Caco-2 (cell line): ENCODE measurements at regions not wholly inside any gene's neighbourhood (a gene's known extent, or its start where the extent isn't known, plus 50 kb on each side); places are given as distances from the start of the nearest gene placed in this dataset.

Experiments
- BruUV-seq: library from RNA; stranded (reverse); fragments of 400-500 nt; replicated peaks from 2 replicates; lab custom pipeline; 2021; lab: Mats Ljungman, UMichigan
- CTCF ChIA-PET: fragments of 300-600 bp; sonication (Branson Sonifier 250); formaldehyde crosslinking; loops from one replicate; lab custom pipeline; 2022; ENCODE audit warnings: antibody characterized with exemption; lab: Charles Lee
- POLR2A ChIA-PET: fragments of 300-600 bp; sonication (Branson Sonifier 250); formaldehyde crosslinking; loops from one replicate; lab custom pipeline; 2022; ENCODE audit warnings: antibody characterized with exemption; lab: Charles Lee
- DNase-seq, 2 experiments: peaks; one replicate each; pipeline versions ENCODE4 v3.0.0 to v3.0.0-alpha.2; 2020 to 2022
- H3K27me3 ChIP-seq: replicated peaks from 2 replicates; pipeline ENCODE4 v1.6.0; 2011; ENCODE audit warnings: low read length; ENCODE audit not compliant: control insufficient read depth, insufficient read depth
- H3K36me3 ChIP-seq: 2 replicates; pipeline ENCODE4 v1.5.1; 2011; ENCODE audit warnings: low read length; ENCODE audit not compliant: control insufficient read depth, insufficient read depth
- H3K4me1 ChIP-seq: fragments of 250-450 bp; sonication (Bioruptor Pico); 2 replicates; pipeline ENCODE4 v1.5.1; 2020; ENCODE audit warnings: mild to moderate bottlenecking
- H3K4me3 ChIP-seq: 2 replicates; pipeline ENCODE4 v1.5.1; 2011; ENCODE audit warnings: low read depth, mild to moderate bottlenecking, control low read depth, low read length
- H3K9me3 ChIP-seq: fragments of 250-450 bp; sonication (Bioruptor Pico); 2 replicates; pipeline ENCODE4 v1.5.1; 2020; ENCODE audit warnings: mild to moderate bottlenecking, moderate library complexity
- H3K27ac Mint-ChIP-seq: one replicate; pipeline ENCODE4 v1.8.0; 2022; ENCODE audit warnings: mixed read lengths; ENCODE audit not compliant: unreplicated experiment
- H3K27me3 Mint-ChIP-seq: one replicate; pipeline ENCODE4 v1.8.0; 2022; ENCODE audit warnings: mixed read lengths; ENCODE audit not compliant: insufficient read depth, unreplicated experiment
- H3K36me3 Mint-ChIP-seq: one replicate; pipeline ENCODE4 v1.8.0; 2022; ENCODE audit warnings: mild to moderate bottlenecking, mixed read lengths; ENCODE audit not compliant: insufficient read depth, unreplicated experiment
- H3K4me1 Mint-ChIP-seq: one replicate; pipeline ENCODE4 v1.8.0; 2022; ENCODE audit warnings: low read depth, mixed read lengths; ENCODE audit not compliant: unreplicated experiment
- H3K4me3 Mint-ChIP-seq: one replicate; pipeline ENCODE4 v1.8.0; 2022; ENCODE audit warnings: mild to moderate bottlenecking, moderate library complexity, mixed read lengths; ENCODE audit not compliant: unreplicated experiment
- H3K9me3 Mint-ChIP-seq: one replicate; pipeline ENCODE4 v1.8.0; 2022; ENCODE audit warnings: mixed read lengths; ENCODE audit not compliant: unreplicated experiment
- intact Hi-C: fragments of 100-400 bp; cut with micrococcal nuclease; formaldehyde crosslinking; loops from one replicate; pipeline ENCODE4 v1.10.0; 2022; ENCODE audit not compliant: unreplicated experiment
- TF ChIP-seq, protein P1 (sequence below), 2 experiments: fragments of 200-600 bp in 1 of 2; IDR thresholded peaks; 1 replicate in 1 of 2; 2 replicates in 1 of 2; pipeline versions ENCODE4 v1.5.1 to v1.8.0; 2011 to 2022; ENCODE audit warnings: antibody characterized with exemption in 1 of 2, control low read depth in 1 of 2, inconsistent platforms in 1 of 2, low read depth in 1 of 2, low read length in 1 of 2, mild to moderate bottlenecking in 1 of 2, moderate library complexity in 1 of 2; ENCODE audit not compliant: insufficient read depth in 1 of 2, severe bottlenecking in 1 of 2, unreplicated experiment in 1 of 2

DNA sequence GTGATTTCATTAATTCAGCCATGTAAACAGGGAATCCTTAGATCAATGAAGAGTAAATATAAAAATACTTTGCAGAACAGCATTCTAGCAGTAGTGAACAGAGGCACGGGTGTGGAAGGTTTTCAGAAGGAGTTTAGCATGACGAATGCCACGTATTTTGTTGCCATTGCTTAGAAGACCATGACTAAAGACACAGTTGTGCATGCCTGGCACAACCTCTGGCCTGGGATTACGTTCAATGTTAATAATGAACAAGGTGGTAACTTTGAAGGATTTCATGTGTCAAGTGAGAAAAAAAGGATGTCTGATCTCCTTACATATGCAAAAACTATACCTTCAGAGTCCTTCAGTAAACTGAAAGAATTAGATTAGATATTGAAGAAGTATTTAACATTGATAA lies 171.9 kb downstream of the MAGEB5 start:
- POLR2A ChIA-PET = no interaction called here
- H3K27me3 Mint-ChIP-seq = no peaks in the 10 kb centered on the region
- no peak for DNase-seq
- TF ChIP-seq, protein P1, sequence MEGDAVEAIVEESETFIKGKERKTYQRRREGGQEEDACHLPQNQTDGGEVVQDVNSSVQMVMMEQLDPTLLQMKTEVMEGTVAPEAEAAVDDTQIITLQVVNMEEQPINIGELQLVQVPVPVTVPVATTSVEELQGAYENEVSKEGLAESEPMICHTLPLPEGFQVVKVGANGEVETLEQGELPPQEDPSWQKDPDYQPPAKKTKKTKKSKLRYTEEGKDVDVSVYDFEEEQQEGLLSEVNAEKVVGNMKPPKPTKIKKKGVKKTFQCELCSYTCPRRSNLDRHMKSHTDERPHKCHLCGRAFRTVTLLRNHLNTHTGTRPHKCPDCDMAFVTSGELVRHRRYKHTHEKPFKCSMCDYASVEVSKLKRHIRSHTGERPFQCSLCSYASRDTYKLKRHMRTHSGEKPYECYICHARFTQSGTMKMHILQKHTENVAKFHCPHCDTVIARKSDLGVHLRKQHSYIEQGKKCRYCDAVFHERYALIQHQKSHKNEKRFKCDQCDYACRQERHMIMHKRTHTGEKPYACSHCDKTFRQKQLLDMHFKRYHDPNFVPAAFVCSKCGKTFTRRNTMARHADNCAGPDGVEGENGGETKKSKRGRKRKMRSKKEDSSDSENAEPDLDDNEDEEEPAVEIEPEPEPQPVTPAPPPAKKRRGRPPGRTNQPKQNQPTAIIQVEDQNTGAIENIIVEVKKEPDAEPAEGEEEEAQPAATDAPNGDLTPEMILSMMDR (IDR thresholded peaks at IDR 0.05; ENCODE audit: insufficient read depth in 1 of 2, low read depth in 1 of 2, low read length in 1 of 2, severe bottlenecking in 1 of 2, unreplicated experiment in 1 of 2) = no peak
- no peaks in the 10 kb centered on the region for H3K36me3 Mint-ChIP-seq
- Histone ChIP-seq H3K9me3 (no peaks in the 10 kb centered on the region), H3K4me3 (no peak overlapping the region), H3K27me3 (no peaks in the 10 kb centered on the region), H3K36me3 (no peaks in the 10 kb centered on the region), H3K4me1 (no peaks in the 10 kb centered on the region)
- CTCF ChIA-PET = no interaction called here
- no peak overlapping the region for H3K4me3 Mint-ChIP-seq
- no peak overlapping the region for H3K27ac Mint-ChIP-seq
- BruUV-seq = no TSS peak
- H3K9me3 Mint-ChIP-seq = no peaks in the 10 kb centered on the region
- no peaks in the 10 kb centered on the region for H3K4me1 Mint-ChIP-seq
- intact Hi-C loops = no loop called here

DNA sequence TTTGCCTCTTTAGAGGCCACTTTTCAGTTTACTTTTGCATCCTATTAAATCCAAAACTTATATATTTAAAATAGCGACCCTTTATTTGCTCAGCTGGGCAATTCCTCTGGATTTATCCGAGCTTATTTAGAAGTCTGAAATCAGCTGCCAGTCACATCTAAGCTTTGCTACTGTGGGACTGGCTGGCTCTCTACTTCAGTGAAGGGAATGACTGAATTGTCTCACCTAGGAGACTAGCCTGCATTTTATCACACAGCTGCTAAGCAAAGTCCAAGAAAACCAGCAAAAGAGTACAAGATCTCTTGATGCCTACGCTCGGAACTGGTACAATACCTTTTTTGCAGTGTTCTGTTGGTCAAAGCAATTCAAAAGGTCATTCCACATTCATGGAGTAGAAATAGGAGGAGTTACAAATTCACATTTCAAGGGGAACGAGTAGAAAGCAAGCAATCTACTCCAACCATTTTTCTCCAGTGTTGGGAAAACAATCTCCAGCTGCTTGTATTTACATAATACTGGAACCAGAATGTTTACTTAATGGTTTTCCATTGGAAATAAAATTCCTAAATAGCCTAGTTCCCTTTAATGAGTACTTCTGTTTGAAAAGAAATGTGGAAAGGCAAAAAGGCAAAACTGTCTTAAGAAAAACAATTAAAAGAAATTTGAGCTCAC lies 160.2 kb downstream of the MAGEB5 start:
- no peaks in the 10 kb centered on the region for H3K27me3 ChIP-seq
- no peaks in the 10 kb centered on the region for H3K4me1 ChIP-seq
- Mint-ChIP-seq H3K4me3 (no peak overlapping the region), H3K27ac (no peak overlapping the region), H3K36me3 (no peaks in the 10 kb centered on the region), H3K4me1 (no peaks in the 10 kb centered on the region), H3K9me3 (no peaks in the 10 kb centered on the region), H3K27me3 (no peaks in the 10 kb centered on the region)
- ChIA-PET POLR2A (no interaction called here), CTCF (no interaction called here)
- DNase-seq = no peak
- intact Hi-C loops = no loop called here
- no peaks in the 10 kb centered on the region for H3K36me3 ChIP-seq
- no peaks in the 10 kb centered on the region for H3K9me3 ChIP-seq
- no peak overlapping the region for H3K4me3 ChIP-seq
- TF ChIP-seq, protein P1 (IDR thresholded peaks at IDR 0.05; ENCODE audit: insufficient read depth in 1 of 2, low read depth in 1 of 2, low read length in 1 of 2, severe bottlenecking in 1 of 2, unreplicated experiment in 1 of 2) = no peak
- BruUV-seq = no TSS peak

DNA sequence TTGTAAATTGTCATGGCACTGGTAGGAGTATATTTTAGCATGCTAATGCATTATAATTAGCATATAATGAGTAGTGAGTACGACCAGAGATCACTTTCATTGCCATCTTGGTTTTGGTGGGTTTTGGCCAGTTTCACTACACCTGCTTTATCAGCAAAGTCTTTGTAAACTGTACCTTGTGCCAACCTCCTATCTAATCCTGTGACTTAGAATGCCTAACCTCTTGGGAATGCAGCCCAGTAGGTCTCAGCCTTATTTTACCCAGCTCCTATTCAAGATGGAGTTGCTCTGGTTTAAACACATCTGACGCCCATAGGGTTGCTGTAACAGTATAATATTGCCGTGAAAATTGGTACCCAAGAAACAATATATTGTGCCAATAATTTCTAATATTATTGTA lies 159.4 kb downstream of the MAGEB5 start:
- Histone ChIP-seq H3K4me1 (no peaks in the 10 kb centered on the region), H3K27me3 (no peaks in the 10 kb centered on the region), H3K9me3 (no peaks in the 10 kb centered on the region), H3K36me3 (no peaks in the 10 kb centered on the region), H3K4me3 (no peak overlapping the region)
- ChIA-PET POLR2A (no interaction called here), CTCF (no interaction called here)
- Mint-ChIP-seq H3K4me3 (no peak overlapping the region), H3K27ac (no peak overlapping the region), H3K36me3 (no peaks in the 10 kb centered on the region), H3K27me3 (no peaks in the 10 kb centered on the region), H3K4me1 (no peaks in the 10 kb centered on the region), H3K9me3 (no peaks in the 10 kb centered on the region)
- intact Hi-C loops = no loop called here
- TF ChIP-seq, protein P1 (IDR thresholded peaks at IDR 0.05; ENCODE audit: insufficient read depth in 1 of 2, low read depth in 1 of 2, low read length in 1 of 2, severe bottlenecking in 1 of 2, unreplicated experiment in 1 of 2) = no peak
- BruUV-seq = no TSS peak
- DNase-seq = no peak
